Neural progenitor cell (in vitro differentiated cells): ENCODE measurements at regions not wholly inside any gene's neighbourhood (a gene's known extent, or its start where the extent isn't known, plus 50 kb on each side); places are given as distances from the start of the nearest gene placed in this dataset.

Source experiments
- DNase-seq: peaks from one replicate; pipeline ENCODE4 v3.0.0-alpha.2; 2016; ENCODE audit warnings: low spot score
- H2AFZ ChIP-seq: fragments of 200-600 bp; sonication (generic); replicated peaks from 2 replicates; pipeline ENCODE4 v1.6.1; 2016; ENCODE audit warnings: antibody characterized with exemption
- H3F3A ChIP-seq: fragments of 200-600 bp; sonication (generic); 2 replicates; pipeline ENCODE4 v1.6.1; 2016; ENCODE audit warnings: antibody characterized with exemption, low read depth
- H3K27ac ChIP-seq: fragments of 200-600 bp; sonication (generic); 2 replicates; pipeline ENCODE4 v1.5.1; 2016; ENCODE audit warnings: mild to moderate bottlenecking
- H3K27me3 ChIP-seq: fragments of 200-600 bp; sonication (generic); 2 replicates; pipeline ENCODE4 v1.6.1; 2016; ENCODE audit warnings: mild to moderate bottlenecking, moderate library complexity
- H3K36me3 ChIP-seq: fragments of 200-600 bp; sonication (generic); 2 replicates; pipeline ENCODE4 v1.5.1; 2016
- H3K4me1 ChIP-seq: fragments of 200-600 bp; sonication (generic); 2 replicates; pipeline ENCODE4 v1.6.1; 2016; ENCODE audit warnings: mixed run types
- H3K4me2 ChIP-seq: fragments of 200-600 bp; sonication (generic); 2 replicates; pipeline ENCODE4 v1.6.1; 2016
- H3K4me3 ChIP-seq: fragments of 200-600 bp; sonication (generic); 2 replicates; pipeline ENCODE4 v1.5.1; 2016
- H3K79me2 ChIP-seq: fragments of 200-600 bp; sonication (generic); 2 replicates; pipeline ENCODE4 v1.6.1; 2016; ENCODE audit warnings: low read depth
- H3K9ac ChIP-seq: fragments of 200-600 bp; sonication (generic); 2 replicates; pipeline ENCODE4 v1.6.1; 2016
- H3K9me3 ChIP-seq: fragments of 200-600 bp; sonication (generic); 2 replicates; pipeline ENCODE4 v1.5.1; 2016; ENCODE audit warnings: low read depth
- H4K20me1 ChIP-seq: fragments of 200-600 bp; sonication (generic); 2 replicates; pipeline ENCODE4 v1.6.1; 2016; ENCODE audit warnings: low read depth
- H3K27ac Mint-ChIP-seq: 3 replicates; pipeline ENCODE4 v1.8.0; 2021; ENCODE audit warnings: mixed read lengths
- H3K27me3 Mint-ChIP-seq: 2 replicates; pipeline ENCODE4 v1.8.0; 2022; ENCODE audit warnings: low read depth, mild to moderate bottlenecking, inconsistent platforms, moderate library complexity, mixed read lengths; ENCODE audit not compliant: insufficient read depth
- H3K36me3 Mint-ChIP-seq: 3 replicates; pipeline ENCODE4 v1.8.0; 2021; ENCODE audit warnings: mixed read lengths
- H3K4me1 Mint-ChIP-seq: 3 replicates; pipeline ENCODE4 v1.8.0; 2021; ENCODE audit warnings: mixed read lengths
- H3K4me3 Mint-ChIP-seq: 3 replicates; pipeline ENCODE4 v1.8.0; 2021; ENCODE audit warnings: mild to moderate bottlenecking, moderate library complexity, mixed read lengths
- H3K9me3 Mint-ChIP-seq: 3 replicates; pipeline ENCODE4 v1.8.0; 2020; ENCODE audit warnings: mixed read lengths
- CTCF ChIP-seq: fragments of 200-600 bp; sonication (generic); IDR thresholded peaks from 2 replicates; pipeline ENCODE4 v1.5.1; 2017; ENCODE audit warnings: antibody characterized with exemption, mild to moderate bottlenecking
- EZH2 ChIP-seq: fragments of 200-600 bp; sonication (generic); IDR thresholded peaks from 2 replicates; pipeline ENCODE4 v1.6.1; 2017; ENCODE audit warnings: antibody characterized with exemption, mild to moderate bottlenecking, moderate library complexity
- EZH2phosphoT487 ChIP-seq: fragments of 200-600 bp; sonication (generic); IDR thresholded peaks from 2 replicates; pipeline ENCODE4 v1.6.1; 2017; ENCODE audit warnings: antibody characterized with exemption

GRCh38 chr12:68422159-68422558, 90.0 kb upstream of the MDM1 start:
- peaks cover 20% of the 10 kb centered on the region for H3K4me1 Mint-ChIP-seq
- Histone ChIP-seq H3K27ac (no peak overlapping the region), H2AFZ (no peak overlapping the region), H3K9me3 (no peaks in the 10 kb centered on the region), H3K36me3 (no peaks in the 10 kb centered on the region), H3K27me3 (no peaks in the 10 kb centered on the region), H4K20me1 (no peaks in the 10 kb centered on the region), H3K4me3 (no peak overlapping the region), H3K4me2 (no peak overlapping the region), H3K79me2 (no peaks in the 10 kb centered on the region), H3F3A (peaks cover 4% of the 10 kb centered on the region), H3K4me1 (peaks cover 9% of the 10 kb centered on the region), H3K9ac (no peak overlapping the region)
- DNase-seq, result no peak
- no peaks in the 10 kb centered on the region for H3K36me3 Mint-ChIP-seq
- peaks cover 4% of the 10 kb centered on the region for H3K27me3 Mint-ChIP-seq
- no peak overlapping the region for H3K27ac Mint-ChIP-seq
- no peak for TF ChIP-seq EZH2phosphoT487
- TF ChIP-seq EZH2, result no peak
- no peak for TF ChIP-seq CTCF
- H3K4me3 Mint-ChIP-seq, result no peak overlapping the region
- no peaks in the 10 kb centered on the region for H3K9me3 Mint-ChIP-seq

GRCh38 chr12:68422956-68423574, 90.9 kb upstream of the MDM1 start:
- no peaks in the 10 kb centered on the region for H3K36me3 Mint-ChIP-seq
- H3K27me3 Mint-ChIP-seq, result peaks cover 4% of the 10 kb centered on the region
- Histone ChIP-seq H3K27me3 (no peaks in the 10 kb centered on the region), H3K36me3 (no peaks in the 10 kb centered on the region), H3K27ac (no peak overlapping the region), H3K9me3 (no peaks in the 10 kb centered on the region), H3K4me3 (no peak overlapping the region), H2AFZ (no peak overlapping the region), H3F3A (peaks cover 4% of the 10 kb centered on the region), H3K4me2 (no peak overlapping the region), H3K4me1 (peaks cover 9% of the 10 kb centered on the region), H3K9ac (no peak overlapping the region), H4K20me1 (no peaks in the 10 kb centered on the region), H3K79me2 (no peaks in the 10 kb centered on the region)
- H3K9me3 Mint-ChIP-seq, result no peaks in the 10 kb centered on the region
- peaks cover 20% of the 10 kb centered on the region for H3K4me1 Mint-ChIP-seq
- DNase-seq, result no peak
- H3K27ac Mint-ChIP-seq, result no peak overlapping the region
- no peak overlapping the region for H3K4me3 Mint-ChIP-seq
- no peak for TF ChIP-seq CTCF
- TF ChIP-seq EZH2, result no peak
- no peak for TF ChIP-seq EZH2phosphoT487

GRCh38 chr12:68425998-68426397, 93.8 kb upstream of the MDM1 start:
- no peaks in the 10 kb centered on the region for H3F3A ChIP-seq
- no peaks in the 10 kb centered on the region for H3K79me2 ChIP-seq
- H3K4me3 ChIP-seq, result no peak overlapping the region
- no peak overlapping the region for H3K4me2 ChIP-seq
- Mint-ChIP-seq H3K36me3 (no peaks in the 10 kb centered on the region), H3K27ac (no peak overlapping the region), H3K4me1 (peaks cover 27% of the 10 kb centered on the region), H3K4me3 (no peak overlapping the region), H3K27me3 (peaks cover 2% of the 10 kb centered on the region), H3K9me3 (no peaks in the 10 kb centered on the region)
- no peaks in the 10 kb centered on the region for H4K20me1 ChIP-seq
- no peaks in the 10 kb centered on the region for H3K9me3 ChIP-seq
- H3K27ac ChIP-seq, result no peak overlapping the region
- H3K4me1 ChIP-seq, result peaks cover 14% of the 10 kb centered on the region
- no peak for DNase-seq
- H3K27me3 ChIP-seq, result no peaks in the 10 kb centered on the region
- no peak overlapping the region for H2AFZ ChIP-seq
- TF ChIP-seq EZH2, result no peak
- no peak for TF ChIP-seq EZH2phosphoT487
- TF ChIP-seq CTCF, result no peak
- H3K9ac ChIP-seq, result no peak overlapping the region
- no peaks in the 10 kb centered on the region for H3K36me3 ChIP-seq
